ENCODE measurements at regions not wholly inside any gene's neighbourhood (a gene's known extent, or its start where the extent isn't known, plus 50 kb on each side); places are given as distances from the start of the nearest gene placed in this dataset.
"Not testable (repeated sequence)": the region's sequence is repeated elsewhere in the genome, so short reads cannot be mapped to it uniquely, and the experiment has no call there.

DNA sequence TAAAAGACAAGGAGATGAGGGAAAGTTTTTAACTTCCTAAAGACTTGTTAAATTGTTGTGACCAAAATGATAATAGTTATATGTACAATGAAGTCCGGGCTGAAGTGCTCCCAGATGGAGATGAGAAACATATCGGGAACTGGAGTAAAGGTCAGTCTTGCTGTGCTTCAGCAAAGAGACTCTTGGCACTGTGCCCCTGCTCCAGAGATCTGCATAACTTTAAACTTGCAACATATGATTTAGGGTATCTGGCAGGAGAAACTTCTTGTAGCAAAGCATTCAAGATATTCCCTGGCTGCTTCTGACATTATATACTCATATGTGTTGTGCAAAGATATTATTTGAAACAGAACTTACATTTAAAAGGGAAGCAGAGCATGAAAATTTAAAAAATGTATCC, 786.6 kb upstream of the SLITRK6 start:
- H3K4me1 Mint-ChIP-seq: peaks cover 7% of the 10 kb centered on the region
- TF ChIP-seq, protein P1, sequence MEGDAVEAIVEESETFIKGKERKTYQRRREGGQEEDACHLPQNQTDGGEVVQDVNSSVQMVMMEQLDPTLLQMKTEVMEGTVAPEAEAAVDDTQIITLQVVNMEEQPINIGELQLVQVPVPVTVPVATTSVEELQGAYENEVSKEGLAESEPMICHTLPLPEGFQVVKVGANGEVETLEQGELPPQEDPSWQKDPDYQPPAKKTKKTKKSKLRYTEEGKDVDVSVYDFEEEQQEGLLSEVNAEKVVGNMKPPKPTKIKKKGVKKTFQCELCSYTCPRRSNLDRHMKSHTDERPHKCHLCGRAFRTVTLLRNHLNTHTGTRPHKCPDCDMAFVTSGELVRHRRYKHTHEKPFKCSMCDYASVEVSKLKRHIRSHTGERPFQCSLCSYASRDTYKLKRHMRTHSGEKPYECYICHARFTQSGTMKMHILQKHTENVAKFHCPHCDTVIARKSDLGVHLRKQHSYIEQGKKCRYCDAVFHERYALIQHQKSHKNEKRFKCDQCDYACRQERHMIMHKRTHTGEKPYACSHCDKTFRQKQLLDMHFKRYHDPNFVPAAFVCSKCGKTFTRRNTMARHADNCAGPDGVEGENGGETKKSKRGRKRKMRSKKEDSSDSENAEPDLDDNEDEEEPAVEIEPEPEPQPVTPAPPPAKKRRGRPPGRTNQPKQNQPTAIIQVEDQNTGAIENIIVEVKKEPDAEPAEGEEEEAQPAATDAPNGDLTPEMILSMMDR (IDR thresholded peaks at IDR 0.05; ENCODE audit: unreplicated experiment): no peak
- no peaks in the 10 kb centered on the region for H3K36me3 Mint-ChIP-seq
- peak; percentile 32 to 48 for DNase-seq (ENCODE audit: low spot score in 2 of 2, unreplicated experiment in 2 of 2)
- H3K27ac Mint-ChIP-seq: peak overlapping the region; percentile 18
- H3K4me3 Mint-ChIP-seq: no peak overlapping the region
- H3K9me3 Mint-ChIP-seq: peaks cover 8% of the 10 kb centered on the region
- no peaks in the 10 kb centered on the region for H3K27me3 Mint-ChIP-seq (ENCODE audit: low read depth)

DNA sequence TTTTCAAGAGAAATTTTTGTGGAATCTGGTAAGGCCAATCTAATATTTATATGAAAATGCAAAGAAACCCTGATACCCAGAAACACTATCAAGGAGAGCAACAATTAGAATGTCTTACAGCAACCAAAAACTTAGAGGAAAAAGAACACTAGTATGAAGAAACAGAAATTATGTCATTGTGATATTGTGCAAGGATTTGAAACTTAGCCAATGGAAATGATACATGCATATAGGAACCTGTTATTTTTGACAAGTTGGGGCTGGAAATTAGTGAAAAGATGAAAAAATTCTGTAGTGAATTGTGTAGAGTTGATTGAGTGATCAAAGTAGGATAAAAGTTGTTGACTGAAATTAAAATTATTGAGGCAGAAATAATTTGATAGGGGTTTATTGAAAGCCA, 792.6 kb upstream of the SLITRK6 start:
- Mint-ChIP-seq H3K4me3 (no peak overlapping the region), H3K36me3 (no peaks in the 10 kb centered on the region), H3K27me3 (ENCODE audit: low read depth) (no peaks in the 10 kb centered on the region), H3K4me1 (no peaks in the 10 kb centered on the region), H3K9me3 (peaks cover 13% of the 10 kb centered on the region), H3K27ac (no peak overlapping the region)
- DNase-seq (ENCODE audit: low spot score in 2 of 2, unreplicated experiment in 2 of 2): no peak
- TF ChIP-seq, protein P1 (IDR thresholded peaks at IDR 0.05; ENCODE audit: unreplicated experiment): no peak

DNA sequence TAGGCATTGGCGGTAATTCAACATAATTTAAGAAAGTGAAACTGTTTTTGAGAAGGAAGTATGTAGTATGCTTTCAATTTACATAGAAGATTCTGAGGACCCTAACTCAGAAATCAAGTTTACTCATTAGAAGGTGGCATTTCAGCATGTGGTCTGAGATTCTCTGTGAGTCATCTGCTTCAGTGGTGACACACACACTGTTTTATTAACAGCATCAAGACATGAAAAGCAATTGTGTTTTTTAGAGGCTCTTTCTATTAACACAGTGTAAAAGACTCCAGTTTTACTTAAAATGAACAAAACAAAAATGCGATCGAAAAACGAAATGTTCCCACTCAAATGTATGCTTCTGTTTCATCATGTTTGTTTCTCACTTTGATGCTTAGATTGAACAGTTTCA, 802.1 kb upstream of the SLITRK6 start:
- Mint-ChIP-seq H3K27me3 (ENCODE audit: low read depth) (no peaks in the 10 kb centered on the region), H3K4me3 (no peak overlapping the region), H3K27ac (no peak overlapping the region), H3K36me3 (no peaks in the 10 kb centered on the region), H3K9me3 (no peaks in the 10 kb centered on the region), H3K4me1 (no peaks in the 10 kb centered on the region)
- TF ChIP-seq, protein P1 (IDR thresholded peaks at IDR 0.05; ENCODE audit: unreplicated experiment): no peak
- DNase-seq (ENCODE audit: low spot score in 2 of 2, unreplicated experiment in 2 of 2): no peak

DNA sequence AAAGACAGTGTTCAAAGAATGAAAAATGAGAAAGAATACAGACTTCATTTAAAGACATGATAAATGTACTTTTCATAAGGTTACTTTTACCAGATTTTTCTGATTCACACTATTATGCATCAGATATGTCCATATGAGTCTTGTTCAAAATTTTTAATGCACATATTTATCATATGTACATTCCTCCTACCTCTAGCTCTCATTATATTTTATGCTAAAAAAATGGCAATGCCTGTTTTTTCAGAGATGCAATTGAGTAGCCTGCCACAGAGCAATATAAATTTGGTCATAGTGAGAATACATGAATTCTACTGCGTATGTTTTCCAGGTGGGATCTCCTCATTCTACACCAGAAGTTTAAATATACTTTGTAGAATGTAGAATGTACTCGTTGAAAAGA, 807.0 kb upstream of the SLITRK6 start:
- Mint-ChIP-seq H3K27me3 (ENCODE audit: low read depth) (no peaks in the 10 kb centered on the region), H3K9me3 (peaks cover 2% of the 10 kb centered on the region), H3K27ac (no peak overlapping the region), H3K4me1 (no peaks in the 10 kb centered on the region), H3K4me3 (no peak overlapping the region), H3K36me3 (no peaks in the 10 kb centered on the region)
- no peak for DNase-seq (ENCODE audit: low spot score in 2 of 2, unreplicated experiment in 2 of 2)
- TF ChIP-seq, protein P1 (IDR thresholded peaks at IDR 0.05; ENCODE audit: unreplicated experiment): no peak

DNA sequence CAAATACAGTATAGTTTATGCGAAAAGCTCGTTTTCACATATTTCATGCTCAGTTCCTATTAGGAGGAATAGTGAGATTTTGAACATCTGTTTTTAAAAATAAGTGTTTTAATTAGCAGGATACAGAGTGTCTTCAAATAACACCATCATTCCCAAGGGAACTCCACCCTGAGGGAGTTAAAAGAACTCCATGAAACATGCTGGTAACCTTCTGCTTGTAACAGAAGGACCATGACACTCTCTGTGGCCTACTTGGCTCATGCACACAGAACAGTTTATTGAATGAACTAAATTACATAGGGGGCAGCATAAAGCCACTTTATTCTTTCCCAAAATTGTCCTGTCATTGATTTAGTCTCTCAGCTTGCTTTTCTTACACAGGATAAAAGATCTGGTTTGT, 809.5 kb upstream of the SLITRK6 start:
- TF ChIP-seq, protein P1 (IDR thresholded peaks at IDR 0.05; ENCODE audit: unreplicated experiment): no peak
- no peak for DNase-seq (ENCODE audit: low spot score in 2 of 2, unreplicated experiment in 2 of 2)
- Mint-ChIP-seq H3K36me3 (no peaks in the 10 kb centered on the region), H3K4me3 (no peak overlapping the region), H3K4me1 (no peaks in the 10 kb centered on the region), H3K9me3 (peaks cover 3% of the 10 kb centered on the region), H3K27ac (no peak overlapping the region), H3K27me3 (ENCODE audit: low read depth) (no peaks in the 10 kb centered on the region)

DNA sequence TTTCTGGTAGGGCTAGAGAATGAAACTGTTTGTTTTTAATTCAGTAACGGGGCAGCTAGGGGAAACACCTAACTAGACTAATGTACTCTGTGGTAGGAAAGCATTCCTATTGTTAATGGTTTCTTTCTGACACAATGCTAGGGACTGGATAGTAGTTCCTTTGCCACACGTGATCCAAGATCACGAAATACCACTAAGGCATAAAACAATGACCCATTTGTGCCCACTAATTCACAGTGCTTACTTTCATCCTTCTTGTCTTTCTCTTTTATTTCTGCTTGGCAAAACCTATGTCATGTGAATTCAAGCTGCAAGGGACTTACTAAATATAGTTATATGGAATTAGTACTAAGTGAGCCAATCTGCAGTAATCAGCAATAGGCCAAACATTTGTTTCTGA, 834.1 kb upstream of the SLITRK6 start:
- DNase-seq (ENCODE audit: low spot score in 2 of 2, unreplicated experiment in 2 of 2): no peak

DNA sequence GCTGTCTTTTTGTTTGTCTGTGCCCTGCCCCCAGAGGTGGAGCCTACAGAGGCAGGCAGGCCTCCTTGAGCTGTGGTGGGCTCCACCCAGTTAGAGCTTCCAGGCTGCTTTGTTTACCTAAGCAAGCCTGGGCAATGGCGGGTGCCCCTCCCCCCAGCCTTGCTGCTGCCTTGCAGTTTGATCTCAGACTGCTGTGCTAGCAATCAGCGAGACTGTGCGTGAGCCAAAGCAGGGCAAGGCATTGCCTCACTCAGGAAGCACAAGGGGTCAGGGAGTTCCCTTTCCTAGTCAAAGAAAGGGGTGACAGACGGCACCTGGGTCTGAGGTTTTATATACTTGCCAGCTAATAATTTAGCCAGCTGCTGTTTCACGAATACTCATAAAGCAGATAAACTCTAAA, 852.0 kb upstream of the SLITRK6 start:
- H3K4me1 Mint-ChIP-seq; H3K27me3 Mint-ChIP-seq (ENCODE audit: low read depth); H3K4me3 Mint-ChIP-seq; H3K36me3 Mint-ChIP-seq; DNase-seq (ENCODE audit: low spot score in 2 of 2, unreplicated experiment in 2 of 2); H3K27ac Mint-ChIP-seq; H3K9me3 Mint-ChIP-seq: not testable (repeated sequence)

More for the DNA sequence above, 834.1 kb upstream of the SLITRK6 start:
- Mint-ChIP-seq H3K27ac (no peak overlapping the region), H3K4me1 (no peaks in the 10 kb centered on the region), H3K9me3 (no peaks in the 10 kb centered on the region), H3K4me3 (no peak overlapping the region), H3K36me3 (no peaks in the 10 kb centered on the region), H3K27me3 (ENCODE audit: low read depth) (no peaks in the 10 kb centered on the region)
- TF ChIP-seq, protein P1 (IDR thresholded peaks at IDR 0.05; ENCODE audit: unreplicated experiment): no peak

All from mesothelial cell of epicardium (in vitro differentiated cells).